HG03457 (cell line): ENCODE measurements at regions not wholly inside any gene's neighbourhood (a gene's known extent, or its start where the extent isn't known, plus 50 kb on each side); places are given as distances from the start of the nearest gene placed in this dataset.

Experiments
- ATAC-seq: cut with Tn5 transposase; IDR thresholded peaks from one replicate; pipeline ENCODE4 v1.9.1; 2021; ENCODE audit warnings: moderate number of reproducible peaks; ENCODE audit not compliant: unreplicated experiment

DNA sequence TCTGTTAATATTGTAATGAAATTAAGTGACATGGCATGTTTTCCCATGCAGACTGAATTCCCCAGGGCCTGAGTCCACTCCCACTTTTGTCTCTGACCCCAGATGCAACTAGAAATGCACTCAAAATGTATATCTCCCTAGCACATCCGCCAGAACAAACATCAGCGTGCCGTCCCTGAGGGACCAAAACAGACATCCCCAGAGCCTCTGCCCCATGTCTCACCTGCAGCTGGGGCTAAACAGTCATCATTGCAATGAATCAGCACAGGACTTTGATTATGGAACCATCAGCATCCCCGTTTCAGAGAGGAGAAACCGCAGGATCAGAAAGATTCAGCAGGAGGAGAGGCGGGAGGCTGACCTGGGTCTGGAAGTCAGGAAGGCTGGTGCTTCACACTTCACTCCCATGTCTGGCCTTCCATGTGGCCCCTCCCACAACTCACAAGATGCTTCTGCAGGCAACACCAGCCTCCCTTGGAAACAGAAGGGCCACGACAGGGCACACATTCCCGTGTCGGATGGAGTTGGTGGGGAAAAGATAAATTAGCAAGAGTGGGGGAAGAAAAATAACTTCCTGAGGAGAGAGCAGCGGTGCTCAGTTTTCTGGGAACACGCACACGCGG, 130.6 kb upstream of the VSTM2B start:
- no peak for ATAC-seq

DNA sequence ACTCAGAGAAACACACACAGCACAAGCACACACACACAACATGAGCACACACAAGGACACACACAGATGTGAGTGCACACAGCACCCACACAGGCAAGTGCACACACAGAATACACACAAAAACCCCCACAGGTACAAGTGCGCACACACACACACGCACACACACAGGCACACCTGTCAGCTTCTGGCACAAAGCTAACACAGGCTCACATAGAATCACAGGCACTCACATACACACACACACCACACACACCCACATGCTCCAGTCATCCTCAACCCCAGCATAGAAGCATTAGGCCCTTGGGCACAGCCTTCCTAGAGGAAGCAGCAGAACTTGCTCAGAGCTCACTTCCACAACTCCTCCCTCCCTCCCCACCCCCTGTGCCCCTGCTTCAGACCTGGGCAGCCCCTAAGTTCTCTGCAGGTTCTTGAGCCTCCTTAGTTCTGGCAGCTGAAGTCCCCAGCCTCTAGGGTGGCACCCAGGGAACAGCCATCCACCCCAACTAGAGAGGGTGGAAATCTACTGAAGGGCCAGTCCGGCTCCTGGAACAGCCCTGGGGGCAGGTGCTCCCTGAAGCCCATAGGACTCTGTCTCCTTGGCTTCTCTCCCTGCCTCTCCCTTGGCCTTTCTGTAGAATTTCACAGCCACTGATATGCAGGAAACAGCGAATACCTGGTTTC, 129.9 kb upstream of the VSTM2B start:
- no peak for ATAC-seq

DNA sequence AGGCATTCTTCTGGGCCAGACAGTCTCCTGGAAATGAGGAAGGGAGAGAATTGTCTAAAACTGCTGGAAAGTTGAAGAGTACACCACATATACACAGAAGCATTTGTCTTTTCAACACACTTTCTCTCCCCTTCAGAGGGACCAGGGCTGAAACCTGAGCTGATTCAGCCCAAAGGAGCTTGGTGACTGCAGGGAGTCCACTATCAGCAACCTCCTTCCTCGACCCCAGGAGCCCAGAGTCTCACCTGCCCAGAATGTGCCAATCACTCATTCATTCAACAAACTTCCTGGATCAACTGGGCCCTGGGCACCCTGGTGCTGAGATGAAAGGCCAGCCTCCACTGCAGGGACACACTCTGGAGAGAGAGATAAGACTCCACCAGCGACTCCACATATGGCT, 128.9 kb upstream of the VSTM2B start:
- ATAC-seq, result no peak

DNA sequence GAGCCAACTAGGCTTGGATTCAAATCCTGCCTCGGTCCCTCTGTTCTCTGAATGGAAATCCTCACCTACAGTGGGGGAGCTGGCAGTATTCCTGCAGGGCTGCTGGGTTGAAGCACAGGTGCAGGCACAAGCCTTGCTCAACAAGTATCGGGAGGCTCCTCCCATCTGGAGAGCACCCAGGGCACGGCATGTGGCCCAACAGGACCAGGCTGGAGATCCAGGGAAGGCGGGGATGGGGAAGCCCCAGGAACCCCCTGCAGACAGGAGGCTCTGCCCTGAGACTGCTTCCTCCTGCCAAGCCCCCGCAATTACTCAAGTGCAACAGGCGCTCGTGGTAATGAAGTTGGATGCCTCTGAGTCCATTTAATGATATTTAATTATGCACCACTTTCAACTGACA, 128.0 kb upstream of the VSTM2B start:
- ATAC-seq, result no peak

DNA sequence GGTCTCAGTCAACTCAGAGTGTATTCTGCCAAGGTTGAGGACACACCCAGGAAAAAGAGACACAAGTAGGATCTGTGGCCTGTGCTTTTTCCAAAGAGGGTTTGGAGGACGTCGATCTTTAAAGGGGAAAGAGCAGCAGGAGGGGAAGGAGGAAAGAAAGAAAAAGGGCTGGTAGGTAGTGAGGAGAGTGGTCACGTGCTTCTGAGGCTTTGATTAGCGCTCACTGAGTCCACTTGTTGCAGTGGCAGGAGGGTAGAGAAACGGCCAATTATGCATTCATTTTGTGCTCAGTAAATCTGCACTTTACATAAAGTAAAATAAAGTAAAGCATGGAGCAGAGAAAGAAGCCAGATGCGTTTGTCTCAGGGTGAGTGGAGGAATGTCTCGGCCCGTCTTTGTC, 126.0 kb upstream of the VSTM2B start:
- ATAC-seq, result no peak

DNA sequence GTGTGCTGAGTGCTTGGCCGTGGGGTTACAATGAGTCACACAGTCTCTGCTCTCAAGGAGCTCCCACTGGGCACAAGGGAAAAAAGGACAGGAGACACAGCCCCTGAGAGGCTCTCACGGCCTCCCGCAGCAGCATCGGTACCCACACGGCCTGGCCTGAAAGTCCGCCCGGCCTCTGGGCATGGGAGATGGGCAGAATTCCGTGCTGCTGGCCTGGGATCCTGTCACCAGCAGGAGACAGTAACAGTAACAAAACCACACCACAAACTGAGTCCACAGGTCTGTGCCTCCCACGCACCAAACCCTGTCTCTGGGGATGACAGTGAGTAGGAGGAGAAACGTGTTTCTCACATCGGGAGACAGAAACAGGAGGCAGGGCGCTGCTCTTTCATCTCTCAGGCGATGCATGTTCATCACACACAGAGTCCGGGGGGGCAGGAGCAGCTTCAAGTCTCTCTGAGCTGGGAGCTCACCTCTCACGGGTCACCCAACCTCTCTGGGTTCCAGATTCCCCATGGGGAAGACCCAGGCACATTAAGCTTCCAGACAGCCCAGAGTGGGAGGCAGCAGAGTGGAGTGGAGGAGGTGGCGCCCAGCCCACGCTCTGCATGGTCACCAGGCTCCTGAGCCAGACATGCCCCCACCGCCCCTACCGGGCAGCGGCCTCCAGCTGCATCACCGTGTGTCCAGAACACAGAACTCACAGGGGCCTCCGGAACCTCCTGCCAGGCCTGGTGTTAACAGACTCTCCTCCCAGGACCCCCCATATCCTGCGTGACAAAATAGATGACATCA, 124.7 kb upstream of the VSTM2B start:
- ATAC-seq, result no peak

DNA sequence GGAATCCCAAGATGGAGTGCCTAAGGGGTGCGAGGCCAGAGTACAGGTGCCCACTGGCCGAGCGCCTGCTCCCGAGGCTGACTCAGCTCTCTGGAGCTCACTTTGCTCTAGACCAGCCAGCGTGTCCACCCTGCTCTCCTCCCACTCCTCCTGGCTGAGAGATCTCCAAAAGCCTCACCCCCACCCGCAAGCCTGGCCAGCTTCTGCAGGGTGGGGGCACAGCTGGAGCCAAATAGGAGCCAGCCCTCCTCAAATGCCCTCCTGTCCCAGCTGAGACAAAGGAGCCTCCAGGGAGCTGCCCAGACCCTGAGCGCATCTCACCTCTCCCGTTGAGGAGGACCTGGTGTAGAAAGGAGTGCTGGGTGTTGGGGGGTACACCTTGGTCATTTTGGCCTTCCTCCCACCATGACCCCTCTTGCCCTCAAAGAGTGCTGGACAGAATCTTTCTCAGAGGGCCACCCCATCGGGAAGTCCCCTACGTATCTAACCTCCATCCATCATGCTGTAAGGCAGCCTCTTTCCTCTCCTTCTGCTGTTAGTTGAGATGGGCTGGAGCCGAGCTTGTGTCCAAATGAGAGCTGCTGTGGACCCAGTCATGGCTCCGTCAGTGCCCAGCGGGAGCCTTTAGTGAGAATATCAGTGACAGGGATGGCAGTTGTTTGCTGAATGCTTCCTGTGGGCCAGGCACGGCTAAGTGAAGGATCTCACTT, 123.9 kb upstream of the VSTM2B start:
- no peak for ATAC-seq

DNA sequence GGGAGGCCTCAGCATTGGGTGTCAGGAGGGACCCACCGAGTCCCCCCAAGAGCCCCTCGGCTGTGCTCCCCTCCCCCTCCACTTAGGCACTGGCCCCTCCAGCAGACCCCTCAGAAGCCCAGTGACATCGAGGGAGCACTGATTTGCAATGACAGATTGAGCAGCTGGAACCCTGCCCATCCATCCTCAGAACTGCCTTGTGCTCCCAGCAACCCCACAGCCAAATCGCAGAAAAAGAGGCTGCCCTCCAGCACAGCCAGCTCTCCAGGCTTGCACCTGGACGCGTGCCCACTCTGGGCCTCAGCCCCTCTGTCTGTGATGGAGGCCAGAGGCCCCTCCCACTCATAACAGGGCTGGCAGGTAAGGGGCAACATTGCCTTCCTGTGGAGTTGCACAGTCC, 123.2 kb upstream of the VSTM2B start:
- ATAC-seq, result no peak

DNA sequence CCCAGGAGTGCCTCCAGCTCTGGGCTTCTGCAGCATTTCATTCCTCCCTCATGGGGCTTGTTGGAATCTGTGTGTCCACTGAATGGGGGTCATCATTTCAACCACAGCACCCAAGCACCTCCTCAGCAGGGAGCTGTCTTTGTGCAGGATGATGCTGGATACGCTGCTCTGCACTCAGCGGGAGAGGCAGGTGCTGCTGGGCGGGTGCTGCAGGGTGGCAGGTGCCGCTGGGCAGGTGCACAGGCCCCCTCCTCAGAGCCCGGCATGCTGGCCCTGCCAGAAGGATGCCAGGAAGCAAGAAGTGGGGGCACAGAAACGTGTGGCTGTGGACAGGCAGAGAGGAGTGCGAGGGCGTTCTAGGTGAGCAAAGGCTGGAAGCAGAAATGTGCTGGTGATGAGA, 121.8 kb upstream of the VSTM2B start:
- no peak for ATAC-seq

DNA sequence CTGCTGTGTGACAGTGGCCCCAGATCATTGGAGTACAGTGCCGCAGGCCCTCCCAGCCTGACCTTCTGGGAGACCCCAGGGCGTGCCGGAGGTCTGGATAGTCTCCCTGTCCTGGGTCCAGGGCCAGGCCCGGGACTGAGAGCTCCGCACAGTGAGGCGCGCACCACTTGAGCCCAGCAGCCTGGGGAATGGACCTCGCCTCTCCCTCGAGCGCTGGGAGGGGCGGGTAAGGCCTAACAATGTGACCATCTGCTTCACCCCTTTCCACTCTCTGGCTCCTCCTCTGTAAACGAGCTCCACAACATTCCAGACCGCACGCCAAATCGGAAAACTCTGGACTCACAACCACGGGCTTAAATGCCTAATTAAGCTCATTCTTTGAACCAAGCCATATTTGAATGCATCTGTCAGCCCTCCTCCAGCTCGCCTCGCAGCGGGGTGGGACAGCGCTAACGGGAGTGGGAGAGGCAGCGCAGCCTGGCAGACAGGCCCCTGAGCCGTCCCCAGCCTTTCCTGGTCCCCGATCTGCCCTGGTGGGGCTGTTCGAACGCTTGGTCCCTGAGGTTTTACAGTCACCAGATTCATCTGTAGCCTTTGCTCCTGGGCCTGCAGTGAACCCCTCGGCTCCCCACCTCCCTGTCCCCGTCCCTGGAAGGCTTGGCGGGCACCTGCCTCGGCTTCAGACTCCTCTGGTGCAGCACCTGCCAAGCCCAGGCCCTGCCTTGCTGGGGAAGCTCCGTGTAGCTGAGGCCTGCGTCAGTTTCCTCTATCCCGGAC, 120.7 kb upstream of the VSTM2B start:
- no peak for ATAC-seq

DNA sequence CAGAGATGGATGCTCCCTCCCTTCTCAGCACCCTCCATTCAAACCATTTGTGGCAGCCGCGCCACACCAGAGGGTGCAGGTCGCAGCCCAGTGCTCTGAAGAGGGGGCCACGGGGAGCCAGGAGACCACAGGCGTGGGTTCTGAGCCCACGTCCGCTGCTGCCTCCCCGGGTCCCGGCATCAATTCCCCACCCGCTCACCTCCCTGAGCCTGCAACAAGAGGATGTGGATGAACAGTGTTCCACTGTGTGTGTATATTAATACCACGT, 120.1 kb upstream of the VSTM2B start:
- ATAC-seq, result no peak

DNA sequence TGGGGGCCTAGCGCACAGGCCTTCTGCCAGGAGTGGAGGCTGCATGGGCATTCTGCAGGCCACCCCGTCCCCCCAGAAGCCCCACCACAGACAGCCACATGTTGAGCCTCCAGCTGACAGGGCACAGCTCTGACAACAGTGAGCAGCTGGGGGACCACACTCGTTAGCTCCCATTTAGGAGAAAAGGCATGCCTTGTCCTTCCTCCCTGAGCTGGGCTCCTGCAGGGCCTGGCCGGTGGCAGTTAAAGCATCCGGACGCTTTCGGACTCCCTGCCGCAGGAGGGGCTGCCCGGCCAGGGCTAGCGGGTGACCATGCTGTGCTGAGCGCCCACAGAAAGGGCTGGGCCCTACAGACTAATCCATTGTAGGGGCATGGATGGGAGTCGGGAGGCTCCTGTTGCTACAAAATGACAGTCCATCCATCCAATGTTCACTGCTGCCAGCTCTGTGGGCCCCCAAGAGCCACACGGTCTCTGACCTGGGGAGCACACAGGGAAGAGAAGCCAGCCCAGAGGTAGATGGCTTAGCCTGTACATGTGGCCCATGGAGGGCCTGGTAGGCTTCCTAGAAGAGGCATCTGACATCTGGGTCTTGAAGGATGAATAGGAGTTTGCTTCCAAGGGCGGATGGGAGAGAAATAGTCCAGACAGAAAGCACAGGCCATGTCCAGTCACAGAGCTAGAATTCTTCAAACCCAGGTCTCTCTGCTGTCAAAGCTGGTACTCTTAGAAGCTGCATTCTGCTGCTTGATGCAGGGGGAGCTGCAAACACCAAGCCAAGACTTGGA, 116.5 kb upstream of the VSTM2B start:
- no peak for ATAC-seq

DNA sequence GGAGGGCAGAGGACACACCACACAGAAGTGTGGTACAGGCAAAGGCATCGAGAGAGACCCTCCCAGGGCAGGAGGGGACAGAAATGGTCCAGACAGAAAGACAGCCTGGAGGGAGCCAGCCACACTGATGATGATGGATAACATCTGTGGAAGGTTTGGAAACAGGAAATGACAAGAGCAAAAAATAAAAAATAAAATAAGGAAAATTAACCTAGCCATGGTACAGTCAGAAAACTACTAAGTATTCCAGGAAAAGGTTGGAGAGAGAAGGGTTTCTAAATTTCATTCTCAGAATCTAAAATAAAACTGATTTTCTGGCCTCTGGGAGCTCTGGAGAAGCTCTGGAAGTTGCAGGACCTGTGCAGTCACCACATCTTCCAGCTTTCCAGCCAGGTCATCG, 115.2 kb upstream of the VSTM2B start:
- ATAC-seq, result no peak

DNA sequence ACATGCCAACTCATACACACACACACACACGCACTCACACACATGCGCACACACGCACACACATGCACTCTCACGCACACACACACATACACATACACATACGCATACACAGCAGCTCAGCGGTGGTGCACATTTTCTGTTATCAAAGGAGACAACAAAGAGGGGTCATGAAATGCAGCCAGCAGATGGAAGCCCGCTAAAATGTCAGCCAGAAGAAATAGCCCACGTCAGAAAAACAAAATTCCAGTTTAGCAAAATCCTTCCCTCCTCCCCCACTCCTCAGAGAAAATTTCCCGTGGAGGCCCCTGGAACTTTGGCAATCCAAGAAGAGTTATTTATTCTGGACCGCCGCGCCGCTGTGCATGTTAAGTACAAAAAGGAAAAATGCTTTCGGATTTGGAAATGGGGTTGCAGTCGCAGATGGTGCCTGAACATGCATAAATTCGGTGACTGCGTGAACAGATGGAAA, 114.6 kb upstream of the VSTM2B start:
- no peak for ATAC-seq

DNA sequence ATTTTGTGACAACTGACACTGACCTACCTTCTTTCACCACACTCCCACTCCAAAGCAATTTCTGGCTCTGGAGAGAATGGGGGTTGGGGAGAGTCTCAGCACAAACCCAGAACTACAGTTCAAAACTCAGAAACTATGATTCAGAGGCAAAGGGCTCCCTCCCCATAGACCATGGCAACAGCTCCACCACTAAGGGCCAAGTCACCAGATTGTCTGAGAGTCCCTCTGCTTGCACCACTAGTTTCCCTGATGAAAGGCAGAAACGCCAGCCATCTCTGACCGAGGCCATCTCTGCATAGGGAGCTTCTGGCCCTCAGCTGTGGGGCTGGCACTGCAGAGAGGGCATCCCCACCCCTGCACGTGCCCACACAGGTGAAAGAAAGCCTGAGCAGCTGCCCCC, 112.4 kb upstream of the VSTM2B start:
- ATAC-seq, result no peak

DNA sequence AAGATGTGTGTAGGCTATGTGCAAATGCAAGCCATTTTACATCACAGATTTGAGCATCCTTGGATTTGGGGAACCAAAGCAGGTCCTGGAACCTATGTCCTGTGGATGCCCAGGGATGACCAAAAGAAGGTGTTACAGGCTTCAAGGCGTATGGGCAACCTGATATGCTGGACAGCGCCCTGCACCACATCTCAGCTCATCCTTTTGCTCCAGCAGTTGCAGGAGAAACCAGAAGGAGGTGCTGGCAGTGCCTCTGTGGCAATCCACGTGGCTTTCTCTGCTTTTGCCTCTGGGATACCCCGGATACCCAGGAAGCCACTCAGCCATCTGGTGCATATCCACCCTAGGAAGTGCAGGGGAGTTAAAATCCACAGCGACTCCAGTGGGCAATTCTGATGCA, 110.3 kb upstream of the VSTM2B start:
- ATAC-seq, result no peak

DNA sequence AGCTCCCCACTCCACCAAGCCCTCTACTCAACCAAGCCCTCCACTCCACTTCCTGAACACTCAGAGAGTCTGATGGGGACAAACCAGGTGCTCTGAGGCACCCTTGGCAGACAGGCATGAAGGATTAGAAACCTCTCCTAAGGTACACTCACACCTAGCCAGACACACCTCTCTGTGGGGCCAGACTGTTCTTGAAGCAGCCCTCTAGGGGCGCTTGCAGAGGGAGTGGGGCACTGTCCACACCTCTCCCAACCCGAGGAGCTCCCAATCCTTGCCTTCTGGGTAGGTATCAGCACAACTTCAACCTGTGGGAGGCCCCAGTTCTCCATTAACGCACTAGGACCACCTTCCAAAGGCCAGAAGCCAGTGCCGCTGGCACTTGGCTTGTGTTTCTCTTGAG, 108.7 kb upstream of the VSTM2B start:
- no peak for ATAC-seq

DNA sequence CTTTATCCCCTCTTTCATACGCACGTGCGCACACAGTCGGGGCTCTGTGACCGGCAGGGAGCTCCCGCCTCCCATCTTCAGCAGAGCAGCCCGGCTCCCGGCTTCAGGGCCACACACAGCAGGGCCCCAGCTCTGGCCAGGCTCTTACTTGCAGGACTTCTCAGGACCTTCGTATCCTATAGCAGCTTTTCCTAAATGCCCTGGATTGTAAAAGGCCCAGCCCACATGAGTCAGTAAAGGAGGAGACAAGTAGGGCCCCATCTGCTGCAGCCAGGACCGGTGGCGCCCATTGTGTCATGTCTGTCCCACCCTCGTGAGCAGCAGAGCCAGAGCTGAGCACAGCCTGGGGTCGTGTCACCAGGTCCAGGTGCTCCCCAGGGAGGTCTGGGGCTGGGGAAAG, 107.6 kb upstream of the VSTM2B start:
- no peak for ATAC-seq

DNA sequence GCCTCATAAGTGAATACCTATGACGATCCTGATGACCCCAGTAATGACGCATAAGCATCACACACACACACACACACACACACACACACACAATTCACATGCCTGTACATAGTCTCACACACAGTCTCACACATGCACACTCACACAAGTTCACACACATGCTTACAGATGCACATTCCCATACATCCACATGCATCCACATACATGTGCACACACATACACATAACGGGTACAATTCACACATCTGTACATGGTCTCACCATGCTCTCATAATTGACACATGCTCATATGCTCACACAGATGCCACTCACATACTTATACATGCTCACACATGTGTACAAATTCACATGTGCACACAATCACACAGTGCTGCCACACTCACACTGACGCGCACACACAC, 105.7 kb upstream of the VSTM2B start:
- no peak for ATAC-seq

DNA sequence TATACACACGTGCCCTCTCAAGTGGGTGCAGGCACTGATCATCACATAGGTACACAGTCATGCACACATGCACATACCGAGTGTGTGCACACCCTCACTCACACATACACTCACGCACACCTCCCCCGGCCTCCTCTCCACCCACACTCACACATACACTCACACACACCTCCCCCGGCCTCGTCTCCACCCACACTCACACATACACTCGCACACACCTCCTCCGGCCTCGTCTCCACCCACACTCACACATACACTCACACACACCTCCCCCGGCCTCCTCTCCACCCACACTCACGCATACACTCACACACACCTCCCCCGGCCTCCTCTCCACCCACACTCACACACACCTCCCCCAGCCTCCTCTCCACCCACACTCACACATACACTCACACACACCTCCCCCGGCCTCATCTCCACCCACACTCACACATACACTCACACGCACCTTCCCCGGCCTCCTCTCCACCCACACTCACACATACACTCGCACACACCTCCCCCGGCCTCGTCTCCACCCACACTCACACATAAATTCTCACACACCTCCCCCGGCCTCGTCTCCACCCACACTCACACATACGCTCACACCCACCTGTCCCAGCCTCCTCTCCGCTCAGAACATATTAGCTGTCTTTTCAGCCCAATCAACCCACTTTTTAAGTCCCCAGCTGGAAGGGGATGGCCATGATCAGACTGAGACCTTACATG, 105.2 kb upstream of the VSTM2B start:
- no peak for ATAC-seq
